AG04450 (cell line): ENCODE measurements at regions not wholly inside any gene's neighbourhood (a gene's known extent, or its start where the extent isn't known, plus 50 kb on each side); places are given as distances from the start of the nearest gene placed in this dataset.

ENCODE experiments used
- CTCF ChIA-PET: fragments of 300-600, 350-600 bp; formaldehyde crosslinking; extraction: SDS; loops from one replicate; lab custom pipeline; 2022; ENCODE audit warnings: antibody characterized with exemption, inconsistent platforms; lab: Charles Lee
- POLR2A ChIA-PET: fragments of 350-600 bp; formaldehyde crosslinking; extraction: SDS; loops from one replicate; lab custom pipeline; 2021; ENCODE audit warnings: antibody characterized with exemption, inconsistent platforms; lab: Yijun Ruan, JAX
- DNase-seq: peaks from one replicate; pipeline ENCODE4 v3.0.0-alpha.2; 2011; ENCODE audit warnings: low read depth, low spot score
- H3K27ac ChIP-seq: one replicate; pipeline ENCODE4 v1.5.1; 2012; ENCODE audit warnings: low read depth, low read length, control low read depth
- H3K27me3 ChIP-seq: one replicate; pipeline ENCODE4 v1.6.0; 2012; ENCODE audit warnings: low read length; ENCODE audit not compliant: control insufficient read depth, insufficient read depth
- H3K4me3 ChIP-seq: 2 replicates; pipeline ENCODE4 v1.5.1; 2011; ENCODE audit warnings: mild to moderate bottlenecking, low read depth, low read length, control low read depth
- H3K9me3 ChIP-seq: 2 replicates; pipeline ENCODE4 v1.5.1; 2012; ENCODE audit warnings: low read length; ENCODE audit not compliant: control insufficient read depth, insufficient read depth
- TF ChIP-seq, protein P1 (sequence below): IDR thresholded peaks from 2 replicates; pipeline ENCODE4 v1.5.1; 2011; ENCODE audit warnings: low read depth, low read length, control low read depth, inconsistent platforms

DNA sequence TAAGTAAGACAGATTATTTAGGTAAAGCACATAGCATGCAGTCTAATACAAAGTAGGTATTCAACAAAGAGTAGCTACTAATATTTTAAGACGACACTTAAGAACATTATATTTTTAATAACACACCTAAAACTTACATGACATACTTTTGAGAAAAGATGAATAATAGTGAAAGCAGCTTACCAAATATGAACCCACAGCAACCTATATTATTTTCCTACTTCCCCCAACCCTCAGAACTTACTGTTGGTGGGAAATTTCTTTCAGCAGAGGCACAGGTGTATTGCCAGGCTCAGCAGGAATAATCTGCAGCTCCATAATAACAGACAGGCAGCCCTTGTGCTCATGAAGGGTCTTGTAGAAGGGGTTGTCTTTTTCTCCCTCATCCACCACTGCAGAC lies 498.9 kb downstream of the GLUD2 start:
- no peak for DNase-seq
- ChIA-PET POLR2A (no interaction called here), CTCF (no interaction called here)
- no peak overlapping the region for H3K4me3 ChIP-seq
- no peaks in the 10 kb centered on the region for H3K9me3 ChIP-seq
- H3K27ac ChIP-seq, result no peak overlapping the region
- no peaks in the 10 kb centered on the region for H3K27me3 ChIP-seq
- TF ChIP-seq, protein P1, sequence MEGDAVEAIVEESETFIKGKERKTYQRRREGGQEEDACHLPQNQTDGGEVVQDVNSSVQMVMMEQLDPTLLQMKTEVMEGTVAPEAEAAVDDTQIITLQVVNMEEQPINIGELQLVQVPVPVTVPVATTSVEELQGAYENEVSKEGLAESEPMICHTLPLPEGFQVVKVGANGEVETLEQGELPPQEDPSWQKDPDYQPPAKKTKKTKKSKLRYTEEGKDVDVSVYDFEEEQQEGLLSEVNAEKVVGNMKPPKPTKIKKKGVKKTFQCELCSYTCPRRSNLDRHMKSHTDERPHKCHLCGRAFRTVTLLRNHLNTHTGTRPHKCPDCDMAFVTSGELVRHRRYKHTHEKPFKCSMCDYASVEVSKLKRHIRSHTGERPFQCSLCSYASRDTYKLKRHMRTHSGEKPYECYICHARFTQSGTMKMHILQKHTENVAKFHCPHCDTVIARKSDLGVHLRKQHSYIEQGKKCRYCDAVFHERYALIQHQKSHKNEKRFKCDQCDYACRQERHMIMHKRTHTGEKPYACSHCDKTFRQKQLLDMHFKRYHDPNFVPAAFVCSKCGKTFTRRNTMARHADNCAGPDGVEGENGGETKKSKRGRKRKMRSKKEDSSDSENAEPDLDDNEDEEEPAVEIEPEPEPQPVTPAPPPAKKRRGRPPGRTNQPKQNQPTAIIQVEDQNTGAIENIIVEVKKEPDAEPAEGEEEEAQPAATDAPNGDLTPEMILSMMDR, result no peak

GRCh38 chrX:121558886-121559285 lies 511.5 kb downstream of the GLUD2 start:
- DNase-seq, result no peak
- ChIA-PET POLR2A (no interaction called here), CTCF (no interaction called here)
- Histone ChIP-seq H3K27ac (no peak overlapping the region), H3K4me3 (no peak overlapping the region), H3K27me3 (no peaks in the 10 kb centered on the region), H3K9me3 (no peaks in the 10 kb centered on the region)
- TF ChIP-seq, protein P1, result no peak

DNA sequence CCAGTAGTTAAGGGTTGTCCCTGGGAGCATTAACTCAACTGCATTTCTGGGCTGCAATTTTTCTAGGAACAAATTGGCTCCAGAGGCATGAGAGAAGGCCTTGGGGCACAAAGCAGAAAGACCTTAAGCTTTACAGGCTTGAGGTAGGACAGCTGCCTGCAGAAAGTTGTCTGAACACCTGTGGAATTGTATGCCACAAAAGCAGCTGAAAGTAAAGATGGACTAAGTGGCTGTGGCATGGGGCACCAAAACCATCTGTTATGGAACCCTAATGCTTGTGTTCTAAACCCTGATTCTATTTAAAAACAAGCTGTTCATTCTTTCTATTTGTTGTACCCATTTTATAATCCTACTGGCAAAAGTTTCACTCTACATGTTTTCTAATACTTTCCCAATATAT lies 515.2 kb downstream of the GLUD2 start:
- Histone ChIP-seq H3K4me3 (no peak overlapping the region), H3K9me3 (no peaks in the 10 kb centered on the region), H3K27ac (no peak overlapping the region), H3K27me3 (no peaks in the 10 kb centered on the region)
- no peak for DNase-seq
- CTCF ChIA-PET, result no interaction called here
- TF ChIP-seq, protein P1, result no peak
- POLR2A ChIA-PET, result no interaction called here

DNA sequence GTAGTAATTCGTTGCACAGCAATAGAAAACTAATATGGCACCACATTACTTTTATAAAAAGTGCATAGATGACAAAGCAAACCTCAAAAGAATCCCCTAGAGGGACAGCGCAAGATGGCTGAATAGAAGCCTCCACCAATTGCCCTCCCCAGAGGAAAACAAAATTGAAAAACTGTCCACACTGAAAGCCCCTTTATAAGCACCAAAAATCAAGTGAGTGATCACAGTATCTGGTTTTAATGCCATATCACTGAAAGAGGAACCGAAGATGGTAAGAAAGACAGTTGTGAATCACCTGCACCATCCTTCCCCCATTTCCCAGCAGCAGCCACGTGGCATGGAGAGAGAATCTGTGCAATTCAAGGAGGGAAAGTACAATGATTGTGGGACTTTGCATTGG lies 522.2 kb downstream of the GLUD2 start:
- TF ChIP-seq, protein P1, result no peak
- DNase-seq, result no peak
- Histone ChIP-seq H3K27ac (no peak overlapping the region), H3K4me3 (no peak overlapping the region), H3K27me3 (no peaks in the 10 kb centered on the region), H3K9me3 (peaks cover 10% of the 10 kb centered on the region; the same call in 1 of the 2 replicates)
- POLR2A ChIA-PET, result no interaction called here
- CTCF ChIA-PET, result no interaction called here

GRCh38 chrX:121570072-121570841 lies 522.8 kb downstream of the GLUD2 start:
- no peak for DNase-seq
- ChIA-PET CTCF (no interaction called here), POLR2A (no interaction called here)

More at GRCh38 chrX:121570072-121570841, 522.8 kb downstream of the GLUD2 start:
- H3K4me3 ChIP-seq, result no peak overlapping the region
- H3K27me3 ChIP-seq, result no peaks in the 10 kb centered on the region
- TF ChIP-seq, protein P1, result no peak
- H3K9me3 ChIP-seq, result peaks cover 10% of the 10 kb centered on the region; the same call in 1 of the 2 replicates
- H3K27ac ChIP-seq, result no peak overlapping the region
